IMR-90 (cell line): ENCODE measurements at regions not wholly inside any gene's neighbourhood (a gene's known extent, or its start where the extent isn't known, plus 50 kb on each side); places are given as distances from the start of the nearest gene placed in this dataset.
"Not testable (repeated sequence)": the region's sequence is repeated elsewhere in the genome, so short reads cannot be mapped to it uniquely, and the experiment has no call there.

Experiments
- ATAC-seq: fragments of 200-7000 bp; cut with Tn5 transposase; 2 replicates; pipeline ENCODE4 v1.9.1; 2020; ENCODE audit warnings: low read depth, mild to moderate bottlenecking, moderate library complexity
- BruUV-seq: library from RNA; stranded (reverse); fragments of 400-500 nt; replicated peaks from 2 replicates; lab custom pipeline; 2021; lab: Mats Ljungman, UMichigan
- CTCF ChIA-PET: fragments of 300-600 bp; formaldehyde crosslinking; extraction: SDS; loops from one replicate; lab custom pipeline; 2021; ENCODE audit warnings: antibody characterized with exemption; lab: Yijun Ruan, JAX
- POLR2A ChIA-PET: fragments of 300-600 bp; sonication (Branson Sonifier 250); formaldehyde crosslinking; loops from one replicate; lab custom pipeline; 2022; ENCODE audit warnings: antibody characterized with exemption; ENCODE audit not compliant: unreplicated experiment; lab: Charles Lee
- DNase-seq: peaks from one replicate; pipeline ENCODE4 v3.0.0; 2013
- H2AFZ ChIP-seq: replicated peaks from 2 replicates; pipeline ENCODE3; 2013; ENCODE audit warnings: low read length, mild to moderate bottlenecking; ENCODE audit not compliant: poor library complexity
- H2AK5ac ChIP-seq: 2 replicates; pipeline ENCODE4 v1.6.1; 2013; ENCODE audit warnings: low read depth, low read length, inconsistent platforms
- H2AK9ac ChIP-seq: replicated peaks from 2 replicates; pipeline ENCODE3; 2013; ENCODE audit warnings: mild to moderate bottlenecking, low read depth, low read length, moderate library complexity; ENCODE audit not compliant: poor library complexity
- H2BK120ac ChIP-seq: 2 replicates; pipeline ENCODE4 v1.6.1; 2013; ENCODE audit warnings: low read depth, low read length, inconsistent platforms
- H2BK15ac ChIP-seq: 3 replicates; pipeline ENCODE4 v1.6.1; 2013; ENCODE audit warnings: low read depth, low read length, inconsistent platforms
- H2BK20ac ChIP-seq: 2 replicates; pipeline ENCODE4 v1.6.1; 2013; ENCODE audit warnings: low read depth, mild to moderate bottlenecking, inconsistent platforms, low read length, moderate library complexity
- H2BK5ac ChIP-seq: 2 replicates; pipeline ENCODE4 v1.6.1; 2013; ENCODE audit warnings: mild to moderate bottlenecking, low read depth, low read length, inconsistent platforms; ENCODE audit not compliant: poor library complexity, severe bottlenecking
- H3K14ac ChIP-seq: replicated peaks from 2 replicates; pipeline ENCODE4 v1.6.1; 2013; ENCODE audit warnings: low read depth, low read length, inconsistent platforms
- H3K18ac ChIP-seq: 2 replicates; pipeline ENCODE4 v1.6.1; 2013; ENCODE audit warnings: low read depth, low read length, control low read depth
- H3K23ac ChIP-seq: 2 replicates; pipeline ENCODE4 v1.6.1; 2013; ENCODE audit warnings: low read depth, low read length, inconsistent platforms
- H3K27ac ChIP-seq: 2 replicates; pipeline ENCODE4 v1.5.1; 2013; ENCODE audit warnings: mild to moderate bottlenecking, control low read depth, low read length; ENCODE audit not compliant: insufficient read depth
- H3K27me3 ChIP-seq: 2 replicates; pipeline ENCODE4 v1.6.1; 2013; ENCODE audit warnings: low read length; ENCODE audit not compliant: control insufficient read depth, insufficient read depth
- H3K36me3 ChIP-seq: 2 replicates; pipeline ENCODE4 v1.6.1; 2013; ENCODE audit warnings: low read length, mixed read lengths; ENCODE audit not compliant: control insufficient read depth, insufficient read depth
- H3K4ac ChIP-seq: 2 replicates; pipeline ENCODE4 v1.6.1; 2013; ENCODE audit warnings: low read depth, low read length, inconsistent platforms
- H3K4me1 ChIP-seq: 2 replicates; pipeline ENCODE4 v1.6.1; 2013; ENCODE audit warnings: low read length, mixed read lengths; ENCODE audit not compliant: control insufficient read depth, insufficient read depth
- H3K4me2 ChIP-seq: 2 replicates; pipeline ENCODE4 v1.6.1; 2013; ENCODE audit warnings: low read depth, mild to moderate bottlenecking, control low read depth, low read length, moderate library complexity
- H3K4me3 ChIP-seq: 2 replicates; pipeline ENCODE4 v1.5.1; 2013; ENCODE audit warnings: low read depth, mild to moderate bottlenecking, control low read depth, low read length, moderate library complexity; ENCODE audit not compliant: insufficient read depth
- H3K56ac ChIP-seq: 2 replicates; pipeline ENCODE4 v1.6.1; 2013; ENCODE audit warnings: low read length, inconsistent platforms; ENCODE audit not compliant: insufficient read depth; ENCODE audit errors: extremely low read depth
- H3K79me1 ChIP-seq, 2 experiments: 2 replicates each; pipeline ENCODE4 v1.6.1; 2013; ENCODE audit warnings: low read length in 2 of 2, inconsistent platforms in 1 of 2, low read depth in 1 of 2
- H3K9ac ChIP-seq: 2 replicates; pipeline ENCODE4 v1.6.1; 2013; ENCODE audit warnings: low read depth, low read length, control low read depth
- H3K9me1 ChIP-seq: 2 replicates; pipeline ENCODE4 v1.6.1; 2013; ENCODE audit warnings: low read length, inconsistent platforms; ENCODE audit not compliant: insufficient read depth
- H3K9me3 ChIP-seq: 2 replicates; pipeline ENCODE4 v1.6.1; 2013; ENCODE audit warnings: low read length; ENCODE audit not compliant: control insufficient read depth, insufficient read depth
- H4K20me1 ChIP-seq: 2 replicates; pipeline ENCODE4 v1.6.1; 2013; ENCODE audit warnings: low read length, inconsistent platforms; ENCODE audit not compliant: insufficient read depth
- H4K5ac ChIP-seq: 2 replicates; pipeline ENCODE4 v1.6.1; 2013; ENCODE audit warnings: mild to moderate bottlenecking, low read depth, low read length, control low read depth
- H4K8ac ChIP-seq, 2 experiments: 2 replicates each; pipeline ENCODE4 v1.6.1; 2013; ENCODE audit warnings: low read depth in 2 of 2, low read length in 2 of 2, control low read depth in 1 of 2, inconsistent platforms in 1 of 2
- H4K91ac ChIP-seq: 2 replicates; pipeline ENCODE4 v1.6.1; 2013; ENCODE audit warnings: low read depth, low read length, inconsistent platforms; ENCODE audit not compliant: insufficient read depth
- dilution Hi-C: fragments of 300-500 bp; cut with HindIII; formaldehyde crosslinking; loops from one replicate; pipeline ENCODE4 v1.14.3; 2018; ENCODE audit warnings: low sequenced_read_pairs; ENCODE audit not compliant: unreplicated experiment
- in situ Hi-C: fragments of 300-500 bp; cut with MboI; formaldehyde crosslinking; loops from 3 replicates; pipeline ENCODE4 v1.14.3; 2019; ENCODE audit warnings: low sequenced_read_pairs, inconsistent platforms, mixed read lengths
- intact Hi-C: fragments of 100-400 bp; cut with micrococcal nuclease; formaldehyde crosslinking; loops from 2 replicates; pipeline ENCODE4 v1.10.0; 2022

GRCh38 chr6:60524770-60525169 lies 1761.3 kb downstream of the KHDRBS2 start:
- H2BK120ac ChIP-seq, H4K8ac ChIP-seq, POLR2A ChIA-PET, DNase-seq, H2BK20ac ChIP-seq, H2AK9ac ChIP-seq, H3K18ac ChIP-seq, H2BK5ac ChIP-seq, H3K4me1 ChIP-seq, H3K9ac ChIP-seq, H3K4me2 ChIP-seq, H3K14ac ChIP-seq, in situ Hi-C loops, H3K4ac ChIP-seq, H3K79me1 ChIP-seq, H3K36me3 ChIP-seq, H3K9me3 ChIP-seq, H3K9me1 ChIP-seq, BruUV-seq, H3K27me3 ChIP-seq, H2BK15ac ChIP-seq, H3K23ac ChIP-seq, dilution Hi-C loops, ATAC-seq, H3K27ac ChIP-seq, H2AFZ ChIP-seq, H4K5ac ChIP-seq, H2AK5ac ChIP-seq, CTCF ChIA-PET, H4K91ac ChIP-seq, H4K20me1 ChIP-seq, H3K56ac ChIP-seq, intact Hi-C loops, H3K4me3 ChIP-seq: not testable (repeated sequence)

GRCh38 chr6:60477747-60478146 lies 1808.3 kb downstream of the KHDRBS2 start:
- H3K36me3 ChIP-seq, BruUV-seq, H2BK120ac ChIP-seq, H3K9ac ChIP-seq, H2AFZ ChIP-seq, CTCF ChIA-PET, H3K4ac ChIP-seq, ATAC-seq, H3K27ac ChIP-seq, H3K4me1 ChIP-seq, dilution Hi-C loops, H2AK9ac ChIP-seq, intact Hi-C loops, H3K9me1 ChIP-seq, in situ Hi-C loops, H3K79me1 ChIP-seq, H4K5ac ChIP-seq, H3K4me3 ChIP-seq, POLR2A ChIA-PET, H4K8ac ChIP-seq, H4K91ac ChIP-seq, H3K14ac ChIP-seq, H3K4me2 ChIP-seq, H3K18ac ChIP-seq, DNase-seq, H3K23ac ChIP-seq, H2BK15ac ChIP-seq, H3K56ac ChIP-seq, H2BK20ac ChIP-seq, H3K9me3 ChIP-seq, H4K20me1 ChIP-seq, H3K27me3 ChIP-seq, H2AK5ac ChIP-seq, H2BK5ac ChIP-seq: not testable (repeated sequence)
